Heart right ventricle (tissue), 16 donors: ENCODE measurements at regions not wholly inside any gene's neighbourhood (a gene's known extent, or its start where the extent isn't known, plus 50 kb on each side); places are given as distances from the start of the nearest gene placed in this dataset.

ENCODE experiments used
- ATAC-seq, 8 donors: fragments of 200-7000 bp; cut with Tn5 transposase; one replicate each; pipeline ENCODE4 v1.9.1; 2020; ENCODE audit warnings: mild to moderate bottlenecking in 8 of 8, moderate library complexity in 8 of 8, moderate number of reproducible peaks in 1 of 8
- DNase-seq, 2 donors: peaks; one replicate each; pipeline ENCODE4 v3.0.0-alpha.2; 2020
- H3K27ac ChIP-seq, 10 donors: fragments of 200-600 bp; sonication (generic) in 2 of 10; one replicate each; pipeline versions ENCODE4 v1.5.0 to v1.8.0; 2020 to 2022; ENCODE audit warnings: mild to moderate bottlenecking in 3 of 10
- H3K27me3 ChIP-seq, 7 donors: fragments of 200-600 bp; one replicate each; pipeline ENCODE4 v1.8.0; 2021 to 2022; ENCODE audit warnings: mild to moderate bottlenecking in 2 of 7
- H3K36me3 ChIP-seq, 9 donors: fragments of 200-600 bp; sonication (generic) in 1 of 9; one replicate each; pipeline versions ENCODE4 v1.5.0 to v1.8.0; 2020 to 2022; ENCODE audit warnings: mild to moderate bottlenecking in 2 of 9
- H3K4me1 ChIP-seq, 9 donors: fragments of 200-600 bp; sonication (generic) in 1 of 9; one replicate each; pipeline versions ENCODE4 v1.5.0 to v1.8.0; 2020 to 2022; ENCODE audit warnings: mild to moderate bottlenecking in 4 of 9
- H3K4me3 ChIP-seq, 10 donors: fragments of 200-600 bp; sonication (generic) in 2 of 10; one replicate each; pipeline versions ENCODE4 v1.5.0 to v1.8.0; 2020 to 2022; ENCODE audit warnings: mild to moderate bottlenecking in 7 of 10, moderate library complexity in 2 of 10
- H3K9me3 ChIP-seq, 11 donors: fragments of 200-600 bp in 10 of 11; sonication (generic) in 2 of 11; one replicate each; pipeline versions ENCODE4 v1.5.0 to v1.8.0; 2013 to 2022; ENCODE audit warnings: mild to moderate bottlenecking in 2 of 11, control low read depth in 1 of 11, moderate library complexity in 1 of 11
- CTCF ChIP-seq, 9 donors: fragments of 200-600 bp; sonication (generic) in 2 of 9; IDR thresholded peaks; one replicate each; pipeline versions ENCODE4 v1.5.0 to v1.8.0; 2021 to 2022; ENCODE audit warnings: antibody characterized with exemption in 9 of 9, mild to moderate bottlenecking in 5 of 9, moderate library complexity in 1 of 9
- WGBS, 2 donors: extraction: QIAGEN DNeasy Blood & Tissue Kit; methylation state at CpG; one replicate each; pipeline ENCODE4 v1.1.7; 2013; ENCODE audit warnings: inconsistent platforms in 1 of 2; 5-methylcytosine and 5-hydroxymethylcytosine counted together
- intact Hi-C, 10 donors: fragments of 100-400 bp; cut with DNase I; formaldehyde crosslinking; loops; one replicate each; pipeline versions ENCODE4 v1.11.1 to v1.14.2; 2022
- donor health status: Arrhythmogenic right ventricular cardiomyopathy.
- donor health status: ischemic (EF 13 %, LVEDD 7.1; RV severe dilation, severe dysfunction).
- donor health status: healthy with polysubstance abuse.
- donor health status: DM: no; HTN: yes; CAD: no.
- donor health status: DM: no; HTN: no; CAD: no.
- donor health status: ischemic (EF 25% LVEDD 6.9; RV normal size, moderate dysfunction).
- donor health status: ischemic (EF 25% LVEDD 5.7; RV mildly dilated, moderate dysfunction).
- donor health status: healthy.
- donor health status: DM: yes; HTN: yes; CAD: no.
- donor health status: Ischemic cardiomyopathy.
- donor health status: ischemic (EF 35%, LVEDD 5.7; RV mildly dilated, moderate dysfunction).
- donor health status: nonischemic (EF 11% LVEDD 7.7; RV severe dilation, severe dysfunction).
- donor health status: DM: yes; HTN: yes; CAD: no.
- donor health status: PGD.
- donor health status: ischemic (EF 29% LVEDD 5.4; RV normal size, mild dysfunction).
- donor health status: nonischemic (EF 23%, LVEDD 6.1; RV moderate dilation, normal function).

- intact Hi-C loops: no loop called here
- WGBS, 2 donors: 75 to 79% methylated on average over 3 of the region's 3 CpGs
- Histone ChIP-seq H3K36me3 (no peaks in the 10 kb centered on the region), H3K27me3 (no peaks in the 10 kb centered on the region), H3K9me3 (peaks cover 0 to 7% (median 0%) of the 10 kb centered on the region in 11 donors), H3K27ac (no peak overlapping the region), H3K4me1 (no peaks in the 10 kb centered on the region), H3K4me3 (no peak overlapping the region)
- ATAC-seq (no peak), DNase-seq (no peak)
- no peak for TF ChIP-seq CTCF (IDR thresholded peaks at IDR 0.05)
These were observed 1335.8 kb upstream of the CDH2 start for GRCh38 chr18:29512761-29513160.

- H3K36me3 ChIP-seq: no peaks in the 10 kb centered on the region
- H3K4me1 ChIP-seq: no peaks in the 10 kb centered on the region
- intact Hi-C loops: no loop called here
- peaks cover 0 to 7% (median 0%) of the 10 kb centered on the region in 11 donors for H3K9me3 ChIP-seq
- ATAC-seq (no peak), DNase-seq (no peak)
- H3K27ac ChIP-seq: no peak overlapping the region
- TF ChIP-seq CTCF (IDR thresholded peaks at IDR 0.05): no peak
- no peak overlapping the region for H3K4me3 ChIP-seq
- H3K27me3 ChIP-seq: no peaks in the 10 kb centered on the region
These were observed 1335.3 kb upstream of the CDH2 start for GRCh38 chr18:29512203-29512602.

- intact Hi-C loops: no loop called here
- H3K4me1 ChIP-seq: no peaks in the 10 kb centered on the region
These were observed 1325.0 kb upstream of the CDH2 start for GRCh38 chr18:29501952-29502351.

GRCh38 chr18:29496152-29496680 is 1319.3 kb upstream of the CDH2 start:
- intact Hi-C loops: no loop called here
- DNase-seq (no peak), ATAC-seq (no peak)
- H3K4me3 ChIP-seq: no peak overlapping the region
- H3K36me3 ChIP-seq: no peaks in the 10 kb centered on the region
- no peak for TF ChIP-seq CTCF (IDR thresholded peaks at IDR 0.05)
- H3K4me1 ChIP-seq: no peaks in the 10 kb centered on the region
- H3K9me3 ChIP-seq: peaks cover 0 to 7% (median 0%) of the 10 kb centered on the region in 11 donors
- H3K27ac ChIP-seq: no peak overlapping the region
- 75 to 78% methylated on average over 2 of the region's 2 CpGs for WGBS, 2 donors
- no peaks in the 10 kb centered on the region for H3K27me3 ChIP-seq

More at GRCh38 chr18:29501952-29502351, 1325.0 kb upstream of the CDH2 start:
- Histone ChIP-seq H3K27me3 (no peaks in the 10 kb centered on the region), H3K9me3 (peaks cover 0 to 3% (median 0%) of the 10 kb centered on the region in 11 donors), H3K27ac (no peak overlapping the region), H3K4me3 (no peak overlapping the region), H3K36me3 (no peaks in the 10 kb centered on the region)
- no peak for DNase-seq
- 78 to 87% methylated on average over 3 of the region's 3 CpGs for WGBS, 2 donors
- ATAC-seq: no peak
- no peak for TF ChIP-seq CTCF (IDR thresholded peaks at IDR 0.05)
